ENCODE measurements at regions not wholly inside any gene's neighbourhood (a gene's known extent, or its start where the extent isn't known, plus 50 kb on each side); places are given as distances from the start of the nearest gene placed in this dataset.

DNA sequence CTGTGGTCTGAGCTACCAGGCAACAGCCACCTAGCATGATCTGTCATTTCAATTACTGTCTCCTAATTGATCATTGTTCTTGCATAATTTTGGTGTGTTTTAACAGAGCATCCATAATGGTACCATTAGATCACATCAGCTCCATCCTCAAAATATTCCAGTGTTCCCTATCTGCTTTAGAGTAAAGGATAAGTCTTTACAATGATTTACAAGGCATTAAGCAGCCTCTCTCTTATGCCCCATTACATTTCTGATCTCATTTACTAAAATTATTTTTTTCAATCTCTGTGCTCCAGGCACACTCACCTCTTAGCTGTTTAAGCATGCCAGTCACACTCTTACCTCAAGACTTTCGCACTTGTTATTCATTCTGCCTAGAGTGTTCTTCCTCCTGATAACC, 389.9 kb upstream of the PTPRD start:
- DNase-seq, result no peak

DNA sequence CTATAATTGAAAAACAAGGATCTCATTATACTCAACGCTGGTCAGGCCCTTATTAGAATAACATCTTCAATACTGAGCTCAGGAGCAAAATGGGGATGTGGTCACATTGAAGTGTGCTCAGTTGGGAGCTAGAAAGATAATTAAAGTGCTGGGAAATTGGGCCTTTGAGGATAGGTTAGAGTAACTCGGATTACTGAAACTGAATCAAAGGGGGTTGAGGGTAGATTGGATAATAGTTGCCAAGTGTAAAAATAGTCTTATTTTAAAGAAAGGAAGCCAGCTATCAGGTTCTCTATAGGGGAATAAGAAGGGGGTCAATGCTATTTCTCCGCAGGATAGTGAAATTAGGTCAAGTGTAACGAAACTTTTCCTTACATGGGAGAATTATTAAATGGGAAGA, 391.0 kb upstream of the PTPRD start:
- no peak for DNase-seq

DNA sequence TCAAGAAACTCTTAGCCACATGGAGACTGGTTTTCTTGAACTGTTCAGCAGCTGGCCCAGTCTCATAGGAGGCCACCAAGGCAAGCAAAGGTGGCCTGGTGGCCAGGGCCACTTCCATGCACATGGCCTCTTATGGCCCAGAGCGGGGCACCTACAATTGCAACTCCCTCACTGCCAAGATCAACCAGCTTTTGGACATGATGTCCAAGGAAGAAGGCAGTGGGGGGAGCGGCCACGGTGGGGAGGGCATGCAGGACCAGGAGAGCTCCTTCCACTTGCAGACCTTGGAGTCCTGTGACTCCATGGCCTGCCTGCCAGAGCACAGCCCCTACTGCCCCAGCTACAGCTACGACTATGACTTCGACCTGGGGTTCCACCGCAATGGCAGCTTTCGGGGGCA, 398.9 kb upstream of the PTPRD start:
- DNase-seq, result no peak

DNA sequence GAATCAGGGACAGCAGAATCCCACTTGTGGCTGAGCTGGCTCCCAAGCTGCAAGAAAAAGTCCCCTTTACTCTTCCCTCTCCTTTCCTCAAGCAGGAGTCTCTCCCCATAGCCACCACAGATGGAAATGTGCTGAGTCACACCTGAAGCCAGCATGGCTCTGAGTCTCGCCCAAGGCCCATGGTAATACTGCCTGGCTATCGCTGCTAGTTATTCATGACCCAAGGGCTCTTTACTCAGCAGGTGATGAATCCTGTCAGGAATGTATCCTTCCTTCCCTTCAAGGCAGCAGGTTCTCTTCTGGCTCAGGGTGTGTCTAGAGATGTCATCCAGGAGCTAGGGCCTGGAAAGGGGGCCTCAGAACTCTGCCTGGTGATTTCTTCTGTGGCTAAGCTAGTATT, 403.3 kb upstream of the PTPRD start:
- no peak for DNase-seq

DNA sequence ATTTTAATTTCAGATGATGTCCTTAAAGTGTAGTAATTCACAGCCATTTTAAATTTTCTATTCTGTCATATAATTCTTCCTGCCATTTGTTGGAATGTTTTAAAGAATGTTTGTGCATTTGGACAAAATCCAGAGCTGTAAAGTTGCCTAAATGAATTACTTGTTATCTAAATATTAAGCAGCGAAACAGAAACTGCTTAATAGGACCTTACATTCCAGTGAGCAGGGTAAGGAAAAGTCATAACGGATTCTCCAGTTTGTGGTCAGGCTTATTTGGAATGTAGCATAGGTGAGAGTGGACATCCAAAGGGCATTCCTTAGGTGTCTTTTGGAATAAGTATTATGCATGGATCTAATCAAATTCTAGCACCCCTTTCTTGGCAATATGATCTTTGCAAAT, 410.4 kb upstream of the PTPRD start:
- DNase-seq, result no peak

DNA sequence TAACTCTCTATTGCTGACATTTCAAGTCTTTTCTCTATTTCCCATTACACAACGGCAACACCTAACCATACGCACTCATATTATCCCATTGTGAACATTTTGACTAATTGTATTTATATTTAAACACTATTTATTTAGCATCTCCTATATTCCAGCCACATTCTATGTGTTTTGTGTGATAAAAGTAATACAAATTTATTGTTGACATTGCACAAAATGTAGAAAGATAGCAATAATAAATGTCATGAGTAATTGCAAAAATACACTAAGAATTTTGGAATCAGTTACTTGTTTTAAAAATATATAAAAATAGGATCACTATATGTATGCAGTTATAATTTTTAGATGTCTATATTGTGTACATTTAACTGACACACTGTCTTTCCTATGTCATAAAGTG, 413.0 kb upstream of the PTPRD start:
- DNase-seq, result no peak

DNA sequence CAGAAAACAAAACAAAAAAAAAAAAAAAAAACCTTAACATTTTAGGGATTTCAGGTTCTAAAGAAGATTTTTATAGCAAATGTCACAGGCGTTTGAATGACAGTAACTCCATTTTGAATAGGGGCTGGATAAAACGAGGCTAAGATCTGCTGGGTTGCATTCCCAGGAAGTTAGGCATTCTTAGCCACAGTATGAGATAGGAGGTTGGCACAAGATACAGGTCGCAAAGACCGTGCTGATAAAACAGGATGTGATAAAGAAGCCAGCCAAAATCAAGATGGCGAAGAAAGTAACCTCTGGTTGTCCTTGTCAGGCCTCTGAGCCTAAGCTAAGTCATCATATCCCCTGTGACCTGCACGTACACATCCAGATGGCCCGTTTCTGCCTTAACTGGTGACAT, 425.6 kb upstream of the PTPRD start:
- no peak for DNase-seq

DNA sequence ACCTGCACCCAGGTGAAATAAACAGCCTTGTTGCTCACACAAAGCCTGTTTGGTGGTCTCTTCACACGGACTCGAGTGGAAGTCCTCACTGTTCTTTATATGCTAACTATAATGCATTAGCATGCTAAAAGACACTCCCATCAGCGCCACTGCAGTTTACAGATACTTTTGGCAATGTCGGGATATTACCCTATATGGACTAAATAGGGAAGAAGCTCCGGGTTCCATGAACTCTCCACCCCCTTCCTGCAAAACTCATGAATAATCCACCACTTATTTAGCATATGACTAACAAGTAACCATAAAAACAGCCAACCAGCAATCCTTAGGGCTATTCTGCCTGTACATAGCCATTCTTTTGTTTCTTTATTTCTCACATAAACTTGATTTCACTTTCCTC, 426.2 kb upstream of the PTPRD start:
- no peak for DNase-seq

DNA sequence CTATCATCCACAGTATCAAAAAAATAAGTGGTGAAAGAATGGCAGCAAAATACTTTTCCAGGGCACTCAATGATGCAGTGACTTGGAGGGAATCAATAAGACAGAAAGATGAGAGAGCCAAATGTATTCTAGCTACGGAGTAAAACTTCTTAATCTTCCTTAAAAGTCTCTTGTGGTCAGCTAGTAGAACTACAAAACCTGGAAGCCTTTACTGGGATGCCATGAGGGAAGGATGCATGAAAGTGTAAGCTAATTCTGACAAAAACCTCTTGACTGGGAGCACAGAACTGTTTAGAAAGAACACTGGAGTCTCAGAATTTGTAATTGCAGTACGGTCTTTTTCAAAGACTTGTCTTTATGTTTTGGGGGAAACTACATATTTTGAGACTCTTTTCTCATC, 432.8 kb upstream of the PTPRD start:
- DNase-seq, result no peak

DNA sequence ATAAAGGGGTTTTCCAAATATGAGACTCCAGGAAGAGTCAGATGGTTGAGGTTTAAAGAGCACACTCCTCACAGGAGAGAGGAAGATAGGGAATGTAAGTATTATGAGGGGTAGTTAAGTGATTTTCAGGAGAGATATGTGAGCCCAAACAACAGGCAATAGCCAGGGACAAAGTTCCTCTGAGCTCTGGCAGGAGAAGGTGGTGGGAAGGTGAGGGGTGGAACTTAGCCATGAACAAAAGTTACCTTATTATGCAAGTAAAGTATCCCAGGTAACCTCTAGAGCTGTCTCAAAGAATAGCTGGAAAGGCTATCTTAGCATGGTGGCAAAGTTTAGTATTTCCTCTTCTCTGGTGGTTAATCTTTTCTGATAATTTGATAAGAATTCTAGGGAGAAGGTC, 450.5 kb upstream of the PTPRD start:
- DNase-seq, result no peak

DNA sequence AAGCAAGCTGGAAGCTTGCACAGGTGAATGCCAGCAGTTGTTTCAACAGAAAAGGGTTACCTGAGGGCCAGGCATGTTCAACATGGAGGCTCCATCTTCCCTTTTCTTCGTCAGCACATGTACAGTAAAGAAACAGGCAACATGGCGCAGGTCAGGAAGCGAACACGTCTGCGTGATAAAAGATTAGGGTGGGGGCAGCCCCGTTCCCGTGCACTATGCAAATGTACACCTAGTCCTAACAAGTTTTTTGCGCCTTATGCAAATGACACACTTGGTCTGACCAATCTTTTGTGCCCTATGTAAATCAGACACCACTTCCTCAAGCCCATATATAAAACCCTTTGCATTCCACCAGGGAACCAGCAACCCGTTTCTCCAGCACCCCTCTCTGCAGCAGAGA, 452.1 kb upstream of the PTPRD start:
- peak; percentile 66 for DNase-seq

DNA sequence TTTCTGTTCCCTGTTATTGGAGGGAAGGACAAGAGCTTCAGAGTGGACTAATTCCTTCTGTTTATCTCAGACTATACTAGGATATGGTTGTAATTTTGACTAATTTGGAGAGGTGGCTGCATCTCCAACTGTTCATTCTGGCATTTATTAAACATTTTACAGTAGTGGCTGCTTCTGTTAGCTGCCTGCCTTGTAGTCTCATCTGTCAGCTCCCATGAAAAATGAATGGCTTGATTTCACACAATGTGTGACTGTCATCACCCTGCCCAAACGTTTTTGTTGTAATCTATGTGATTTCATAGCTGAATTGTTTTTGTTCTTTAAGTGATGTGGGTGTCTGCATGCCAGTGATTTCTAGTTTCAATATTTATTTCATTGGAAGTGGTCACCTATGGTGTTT, 459.4 kb upstream of the PTPRD start:
- DNase-seq, result no peak

DNA sequence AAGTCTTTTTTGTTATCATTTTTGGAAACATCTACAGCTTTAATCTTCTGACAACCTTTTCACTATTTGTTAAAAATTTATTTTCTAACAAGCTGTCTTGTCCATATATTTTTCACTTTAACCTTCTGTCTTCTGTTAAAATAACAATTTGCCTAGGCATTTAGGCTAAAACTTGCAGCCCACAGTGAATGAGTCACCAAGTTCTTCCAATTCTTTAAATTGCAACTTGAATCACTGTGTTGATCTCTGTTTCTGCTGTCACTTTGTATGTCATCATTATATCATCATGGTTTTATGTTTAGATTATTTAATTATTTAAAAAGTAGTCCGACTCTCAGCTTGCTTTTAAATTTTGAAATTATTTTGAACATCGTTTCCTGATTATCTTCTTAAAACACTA, 473.8 kb upstream of the PTPRD start:
- DNase-seq, result no peak

DNA sequence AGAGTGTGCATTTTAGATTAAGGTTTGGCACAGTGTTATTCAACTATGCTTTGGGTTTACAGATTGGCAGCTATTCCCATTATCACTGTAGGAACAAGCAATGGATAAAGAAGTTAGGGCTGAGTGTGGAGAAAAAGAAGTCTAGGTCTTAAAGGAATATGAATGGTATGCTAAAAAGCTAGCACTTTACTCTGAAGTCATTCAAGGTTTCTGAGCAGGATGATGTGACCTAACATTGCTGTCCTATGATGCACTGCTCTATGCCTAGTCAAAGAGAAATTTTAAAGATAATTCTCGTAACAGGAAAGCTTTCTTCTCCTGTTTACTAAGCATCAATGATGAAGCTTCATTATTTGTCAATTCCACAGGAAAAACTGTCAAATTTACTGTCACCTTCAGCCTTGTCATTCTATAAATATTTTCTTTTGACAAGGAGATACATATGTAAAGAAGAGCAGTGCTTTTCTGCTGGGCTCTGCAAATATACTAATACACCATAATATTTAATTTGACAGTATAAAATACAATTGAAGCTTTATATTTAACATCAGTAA, 476.1 kb upstream of the PTPRD start:
- DNase-seq, result no peak

DNA sequence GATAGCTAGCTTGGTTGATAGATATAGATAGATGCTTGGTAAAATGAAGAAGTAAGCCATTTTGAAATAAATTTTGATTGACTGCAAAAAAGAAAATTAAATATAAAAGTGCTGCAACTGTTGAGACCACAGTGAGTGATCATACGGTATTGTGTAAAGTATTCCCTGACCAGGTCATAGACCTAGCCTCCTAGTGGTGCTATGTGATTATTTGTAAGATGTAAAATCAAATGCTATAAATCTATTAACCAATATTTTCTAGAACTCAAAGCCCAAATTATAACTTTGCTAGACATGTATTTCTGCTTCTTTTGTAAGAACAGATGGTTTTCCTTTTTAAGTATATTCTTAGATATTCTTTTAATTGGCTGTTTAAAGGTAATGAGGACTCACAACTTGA, 480.2 kb upstream of the PTPRD start:
- no peak for DNase-seq

DNA sequence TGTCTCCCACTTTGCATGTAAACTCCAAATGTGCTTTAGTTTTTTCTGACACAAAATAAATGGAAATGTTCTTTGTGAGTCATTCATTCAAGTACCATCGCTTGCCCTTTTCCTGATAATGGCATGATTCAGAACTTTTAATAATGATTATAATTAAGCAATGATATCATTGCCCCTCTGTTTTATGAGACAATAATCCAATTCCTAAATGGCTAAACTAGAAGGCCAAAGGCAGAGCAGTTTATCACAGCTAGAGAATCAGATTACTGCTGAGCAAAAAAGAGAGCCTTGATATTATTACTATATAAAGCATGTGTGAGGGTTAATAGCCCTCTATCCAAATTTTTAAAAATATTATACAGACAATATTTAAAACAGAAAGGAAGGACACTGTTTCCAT, 484.2 kb upstream of the PTPRD start:
- no peak for DNase-seq

DNA sequence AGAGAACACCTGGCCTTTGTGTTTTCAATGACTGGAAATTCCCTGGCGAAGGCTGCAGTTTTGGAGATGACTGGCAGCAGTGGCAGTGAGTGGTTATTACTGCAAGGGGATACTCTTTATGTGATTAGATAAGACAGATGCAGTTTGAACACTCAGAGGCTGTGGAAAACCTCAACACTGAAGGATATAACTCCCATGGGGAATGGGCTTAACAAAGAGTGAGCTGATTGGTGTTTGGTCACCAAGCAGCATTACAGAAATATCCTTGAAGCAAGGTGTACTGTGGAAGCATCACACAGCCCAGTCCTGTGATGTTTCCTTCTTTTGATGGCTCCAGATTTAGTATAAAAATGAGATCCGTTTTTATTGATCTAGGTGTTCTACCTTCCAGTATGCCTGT, 490.7 kb upstream of the PTPRD start:
- peak; percentile 38 for DNase-seq

DNA sequence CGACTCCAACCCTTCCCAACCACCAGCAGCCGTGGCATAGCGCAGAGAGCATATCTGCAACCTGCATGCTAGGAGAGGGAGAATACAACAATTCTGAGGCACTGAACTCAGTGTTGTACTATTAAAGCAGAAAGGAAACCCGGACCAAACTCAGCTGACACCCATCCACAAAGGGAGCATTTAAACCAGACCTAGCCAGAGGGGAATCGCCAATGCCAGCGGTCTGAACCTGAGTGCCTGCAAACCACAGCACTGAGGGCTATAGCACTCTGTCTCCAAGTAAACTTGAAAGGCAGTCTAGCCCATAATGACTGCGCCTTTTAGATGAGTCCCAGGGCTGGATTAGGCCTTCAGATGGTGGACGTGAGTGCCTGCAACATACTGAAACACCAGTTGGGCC, 494.4 kb upstream of the PTPRD start:
- DNase-seq, result no peak

DNA sequence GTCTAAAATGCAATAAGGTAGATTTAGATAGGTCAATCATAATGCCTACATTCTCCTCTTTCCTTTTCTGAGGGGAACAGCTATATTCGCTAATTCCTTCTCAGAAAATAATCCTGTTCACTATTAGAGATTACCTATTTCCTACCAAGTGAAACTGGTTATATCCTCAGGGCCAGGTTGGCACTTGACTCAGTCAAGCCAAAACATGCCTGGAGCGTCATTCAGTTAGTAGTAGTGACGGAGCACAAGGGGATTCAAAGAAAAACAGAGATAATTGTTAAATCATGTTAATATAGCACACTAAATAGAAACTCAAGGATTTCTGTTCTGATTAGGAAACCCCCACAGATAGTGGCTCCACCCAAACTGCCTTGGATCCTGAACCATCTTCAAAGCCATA, 515.4 kb upstream of the PTPRD start:
- no peak for DNase-seq

DNA sequence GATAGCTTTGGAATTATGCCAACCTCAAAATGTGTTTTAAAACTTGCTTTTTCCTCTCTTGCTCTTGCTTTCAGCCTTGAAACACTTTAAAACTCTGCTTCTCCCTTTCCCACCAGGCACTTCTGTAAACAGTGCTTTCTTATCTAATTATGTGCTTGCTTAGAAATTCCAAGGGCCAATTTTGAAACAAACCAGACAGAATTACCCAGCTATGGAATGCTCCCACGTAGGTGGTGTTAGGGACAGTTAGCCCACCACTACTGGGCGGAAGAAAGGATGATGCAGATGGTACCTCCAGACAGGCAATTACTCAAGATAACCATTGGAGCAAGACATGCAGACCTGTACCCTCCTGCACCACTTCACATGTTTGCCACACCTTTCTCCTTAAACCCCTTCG, 523.0 kb upstream of the PTPRD start:
- no peak for DNase-seq

DNA sequence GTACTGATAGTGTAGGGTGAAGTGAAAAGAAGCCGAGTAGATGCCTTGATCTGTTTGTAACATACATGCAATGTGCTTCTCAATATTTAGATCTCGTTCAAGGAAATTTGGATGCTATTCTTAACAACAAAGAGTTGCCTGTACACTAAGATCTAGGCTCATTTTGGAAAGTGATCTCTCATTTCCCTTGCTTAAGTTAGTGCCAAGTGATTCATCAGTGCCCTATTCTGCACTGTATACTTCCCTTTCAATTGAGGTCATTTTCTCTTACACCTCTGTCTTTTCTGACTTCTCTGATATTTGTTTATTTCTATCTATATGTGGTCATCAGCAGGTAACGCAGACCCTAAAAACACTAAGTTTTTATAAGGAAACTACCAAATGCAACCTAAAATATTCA, 528.6 kb upstream of the PTPRD start:
- no peak for DNase-seq

DNA sequence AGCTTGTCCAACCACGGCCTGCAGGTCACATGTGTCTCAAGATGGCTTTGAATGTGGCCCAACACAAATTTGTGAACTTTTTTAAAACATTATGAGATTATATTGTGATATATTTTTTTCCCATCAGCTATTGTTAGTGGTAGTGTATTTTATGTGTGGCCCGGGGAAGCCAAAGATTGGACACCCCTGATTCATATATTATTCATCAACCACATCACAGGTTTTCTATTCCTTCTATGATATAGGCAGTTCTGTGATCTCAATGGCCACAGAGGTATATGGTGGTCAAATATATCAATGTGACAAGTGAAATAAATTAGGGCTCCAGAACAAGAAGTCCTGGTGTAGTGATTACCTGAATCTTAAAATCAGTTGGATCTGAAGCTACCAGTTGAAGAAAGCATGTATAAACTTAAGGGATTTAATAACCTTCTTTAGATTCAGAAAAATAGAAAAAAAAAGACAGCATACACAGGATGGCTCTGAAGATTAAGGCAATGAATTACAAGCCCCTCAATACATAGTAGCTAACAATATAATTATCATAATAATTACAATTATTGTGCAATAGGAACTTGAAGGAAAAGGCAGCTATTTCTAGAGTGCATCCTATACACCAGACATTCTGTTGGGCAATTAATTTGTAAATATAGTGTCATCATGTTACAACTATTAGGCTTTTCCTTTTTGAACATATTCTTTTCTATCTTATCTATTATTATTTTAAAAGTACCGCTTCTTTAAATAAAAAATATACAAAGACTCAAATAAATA, 530.4 kb upstream of the PTPRD start:
- DNase-seq, result no peak

DNA sequence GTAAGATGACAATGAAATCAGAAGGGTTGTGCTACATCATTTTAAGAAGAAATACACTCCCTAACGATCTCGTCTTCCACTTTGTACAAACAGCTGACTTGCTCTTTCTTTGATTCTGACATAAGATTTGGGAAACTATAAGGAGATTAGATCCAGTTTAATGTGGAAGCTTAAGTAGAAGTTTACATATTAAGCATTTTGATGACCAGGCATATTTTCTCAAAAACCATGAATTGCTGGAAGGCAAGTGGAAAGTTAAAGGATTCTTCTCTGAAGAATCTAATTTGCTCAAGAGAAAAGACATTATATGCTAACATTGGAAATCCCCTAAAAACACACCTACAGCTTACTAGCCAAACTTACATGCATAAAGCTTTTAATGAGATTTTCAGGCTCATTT, 531.9 kb upstream of the PTPRD start:
- no peak for DNase-seq

DNA sequence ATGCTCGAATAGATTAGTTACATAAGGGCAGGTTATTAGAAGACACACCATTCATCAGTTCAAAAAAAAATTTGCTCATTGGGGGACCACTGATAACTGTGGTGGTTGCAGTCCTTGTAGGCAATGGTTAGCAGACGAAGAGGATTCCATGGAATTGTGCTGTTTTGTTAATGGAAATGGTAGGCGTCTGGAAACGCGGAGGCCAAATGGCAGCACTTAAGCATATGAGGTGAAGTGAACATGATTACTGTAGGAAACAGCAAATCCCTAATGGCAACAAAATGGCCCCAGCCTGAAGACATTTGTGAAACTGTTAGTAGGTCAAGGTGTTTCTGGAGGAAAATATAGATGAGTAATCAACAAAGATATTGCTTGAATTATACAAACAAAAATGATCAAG, 535.4 kb upstream of the PTPRD start:
- DNase-seq, result no peak

DNA sequence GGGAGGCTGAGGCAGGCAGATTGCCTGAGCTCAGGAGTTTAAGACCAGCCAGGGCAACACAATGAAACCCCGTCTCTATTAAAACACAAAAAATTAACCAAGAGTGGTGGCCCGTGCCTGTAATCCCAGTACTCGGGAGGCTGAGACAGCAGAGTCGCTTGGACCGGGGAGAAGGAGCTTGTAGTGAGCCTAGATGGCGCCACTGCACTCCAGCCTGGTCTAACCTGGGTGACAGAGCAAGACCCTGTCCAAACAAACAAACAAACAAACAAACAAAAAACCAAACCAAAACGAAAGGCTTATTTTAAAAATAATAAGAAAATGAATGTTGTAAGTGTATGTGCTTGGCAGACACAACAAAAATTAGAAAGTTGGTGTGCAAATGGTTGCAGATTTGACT, 536.3 kb upstream of the PTPRD start:
- no peak for DNase-seq
